Stomach smooth muscle (tissue), 2 donors: ENCODE measurements at regions not wholly inside any gene's neighbourhood (a gene's known extent, or its start where the extent isn't known, plus 50 kb on each side); places are given as distances from the start of the nearest gene placed in this dataset.

Source experiments
- H3K27ac ChIP-seq: one replicate; pipeline ENCODE4 v1.7.0; 2013; ENCODE audit warnings: mild to moderate bottlenecking, low read length, inconsistent platforms
- H3K27me3 ChIP-seq, 2 donors: one replicate each; pipeline ENCODE4 v1.7.0; 2013; ENCODE audit warnings: low read length in 2 of 2; ENCODE audit not compliant: insufficient read depth in 2 of 2, control insufficient read depth in 1 of 2
- H3K36me3 ChIP-seq, 2 donors: one replicate each; pipeline ENCODE4 v1.7.0; 2013; ENCODE audit warnings: low read length in 2 of 2; ENCODE audit not compliant: control insufficient read depth in 2 of 2, insufficient read depth in 2 of 2
- H3K4me1 ChIP-seq: one replicate; pipeline ENCODE4 v1.7.0; 2013; ENCODE audit warnings: low read length; ENCODE audit not compliant: control insufficient read depth, insufficient read depth
- H3K4me3 ChIP-seq, 2 donors: one replicate each; pipeline ENCODE4 v1.7.0; 2013; ENCODE audit warnings: low read length in 2 of 2
- H3K9ac ChIP-seq, 2 donors: one replicate each; pipeline ENCODE4 v1.7.0; 2013; ENCODE audit warnings: low read length in 2 of 2, mild to moderate bottlenecking in 1 of 2
- H3K9me3 ChIP-seq, 2 donors: one replicate each; pipeline ENCODE4 v1.7.0; 2013; ENCODE audit warnings: low read length in 2 of 2; ENCODE audit not compliant: control insufficient read depth in 2 of 2
- donor health status: healthy.
- donor health status: Pancreatic carcinoma.

GRCh38 chr4:178470996-178471784 is 1029.0 kb upstream of the AGA start:
- Histone ChIP-seq H3K27ac (no peak overlapping the region), H3K9ac (no peak overlapping the region), H3K27me3 (no peaks in the 10 kb centered on the region), H3K4me1 (no peaks in the 10 kb centered on the region), H3K36me3 (no peaks in the 10 kb centered on the region), H3K9me3 (no peaks in the 10 kb centered on the region), H3K4me3 (no peak overlapping the region)

- Histone ChIP-seq H3K36me3 (no peaks in the 10 kb centered on the region), H3K4me3 (no peak overlapping the region), H3K9me3 (no peaks in the 10 kb centered on the region)
Observed at GRCh38 chr4:178471994-178472393, 1029.8 kb upstream of the AGA start.

GRCh38 chr4:178480105-178480504 is 1037.9 kb upstream of the AGA start:
- H3K9me3 ChIP-seq = no peaks in the 10 kb centered on the region
- no peak overlapping the region for H3K4me3 ChIP-seq
- H3K27me3 ChIP-seq = no peaks in the 10 kb centered on the region
- no peaks in the 10 kb centered on the region for H3K4me1 ChIP-seq
- no peaks in the 10 kb centered on the region for H3K36me3 ChIP-seq
- no peak overlapping the region for H3K27ac ChIP-seq
- no peak overlapping the region for H3K9ac ChIP-seq

More at GRCh38 chr4:178471994-178472393, 1029.8 kb upstream of the AGA start:
- Histone ChIP-seq H3K27ac (no peak overlapping the region), H3K9ac (no peak overlapping the region), H3K27me3 (no peaks in the 10 kb centered on the region), H3K4me1 (no peaks in the 10 kb centered on the region)

GRCh38 chr4:178480881-178481280 is 1038.6 kb upstream of the AGA start:
- no peaks in the 10 kb centered on the region for H3K27me3 ChIP-seq
- H3K9ac ChIP-seq = no peak overlapping the region
- no peak overlapping the region for H3K27ac ChIP-seq
- no peaks in the 10 kb centered on the region for H3K36me3 ChIP-seq
- H3K4me1 ChIP-seq = no peaks in the 10 kb centered on the region
- no peak overlapping the region for H3K4me3 ChIP-seq
- H3K9me3 ChIP-seq = no peaks in the 10 kb centered on the region

GRCh38 chr4:178481564-178481963 is 1039.3 kb upstream of the AGA start:
- Histone ChIP-seq H3K4me3 (no peak overlapping the region), H3K36me3 (no peaks in the 10 kb centered on the region)

GRCh38 chr4:178523038-178523437 is 1080.8 kb upstream of the AGA start:
- Histone ChIP-seq H3K9me3 (no peaks in the 10 kb centered on the region), H3K36me3 (no peaks in the 10 kb centered on the region), H3K27me3 (no peaks in the 10 kb centered on the region), H3K9ac (no peak overlapping the region), H3K4me1 (no peaks in the 10 kb centered on the region), H3K27ac (no peak overlapping the region), H3K4me3 (no peak overlapping the region)

More at GRCh38 chr4:178481564-178481963, 1039.3 kb upstream of the AGA start:
- Histone ChIP-seq H3K27ac (no peak overlapping the region), H3K27me3 (no peaks in the 10 kb centered on the region), H3K9me3 (no peaks in the 10 kb centered on the region), H3K4me1 (no peaks in the 10 kb centered on the region), H3K9ac (no peak overlapping the region)

- Histone ChIP-seq H3K27ac (no peak overlapping the region), H3K9ac (no peak overlapping the region), H3K9me3 (no peaks in the 10 kb centered on the region), H3K4me1 (no peaks in the 10 kb centered on the region), H3K27me3 (no peaks in the 10 kb centered on the region), H3K4me3 (no peak overlapping the region), H3K36me3 (no peaks in the 10 kb centered on the region)
Observed at GRCh38 chr4:178535939-178536579, 1093.8 kb upstream of the AGA start.

GRCh38 chr4:178553201-178553600 is 1111.0 kb upstream of the AGA start:
- Histone ChIP-seq H3K9me3 (no peaks in the 10 kb centered on the region), H3K27me3 (no peaks in the 10 kb centered on the region), H3K4me3 (no peak overlapping the region), H3K36me3 (no peaks in the 10 kb centered on the region), H3K4me1 (no peaks in the 10 kb centered on the region), H3K9ac (no peak overlapping the region), H3K27ac (no peak overlapping the region)

- no peaks in the 10 kb centered on the region for H3K4me1 ChIP-seq
- H3K27ac ChIP-seq = no peak overlapping the region
- no peaks in the 10 kb centered on the region for H3K9me3 ChIP-seq
- H3K4me3 ChIP-seq = no peak overlapping the region
- no peak overlapping the region for H3K9ac ChIP-seq
- no peaks in the 10 kb centered on the region for H3K27me3 ChIP-seq
- no peaks in the 10 kb centered on the region for H3K36me3 ChIP-seq
Observed at GRCh38 chr4:178554352-178554751, 1112.1 kb upstream of the AGA start.

- Histone ChIP-seq H3K9me3 (no peaks in the 10 kb centered on the region), H3K4me1 (no peaks in the 10 kb centered on the region), H3K27me3 (no peaks in the 10 kb centered on the region), H3K9ac (no peak overlapping the region), H3K36me3 (no peaks in the 10 kb centered on the region), H3K27ac (no peak overlapping the region), H3K4me3 (no peak overlapping the region)
Observed at GRCh38 chr4:178556796-178557195, 1114.6 kb upstream of the AGA start.

GRCh38 chr4:178577933-178578332 is 1135.7 kb upstream of the AGA start:
- Histone ChIP-seq H3K4me1 (no peaks in the 10 kb centered on the region), H3K27ac (no peak overlapping the region), H3K27me3 (no peaks in the 10 kb centered on the region), H3K4me3 (no peak overlapping the region), H3K9ac (no peak overlapping the region), H3K36me3 (no peaks in the 10 kb centered on the region), H3K9me3 (no peaks in the 10 kb centered on the region)
